BLaER1 treated with 17β-estradiol and CSF1 and Interleukin-3, amounts not matched to agents 10 nM and 100 nM (cell line): ENCODE measurements at regions not wholly inside any gene's neighbourhood (a gene's known extent, or its start where the extent isn't known, plus 50 kb on each side); places are given as distances from the start of the nearest gene placed in this dataset.

ENCODE experiments used
- H3K27ac ChIP-seq, 11 experiments: shearing (Covaris generic); formaldehyde crosslinking; 2 replicates each; pipeline ENCODE4 v1.8.1; 2022
- H3K27me3 ChIP-seq, 11 experiments: shearing (Covaris generic); formaldehyde crosslinking; 2 replicates each; pipeline ENCODE4 v1.8.1; 2022
- H3K36me3 ChIP-seq, 11 experiments: shearing (Covaris generic); formaldehyde crosslinking; 2 replicates each; pipeline ENCODE4 v1.8.1; 2022
- H3K4me1 ChIP-seq, 10 experiments: shearing (Covaris generic); formaldehyde crosslinking; 2 replicates each; pipeline ENCODE4 v1.8.1; 2022
- H3K4me2 ChIP-seq, 11 experiments: shearing (Covaris generic); formaldehyde crosslinking; 2 replicates each; pipeline ENCODE4 v1.8.1; 2022
- H3K4me3 ChIP-seq, 10 experiments: shearing (Covaris generic); formaldehyde crosslinking; 2 replicates each; pipeline ENCODE4 v1.8.1; 2022
- H3K9ac ChIP-seq, 11 experiments: shearing (Covaris generic); formaldehyde crosslinking; 2 replicates each; pipeline ENCODE4 v1.8.1; 2022
- H3K9me3 ChIP-seq, 11 experiments: shearing (Covaris generic); formaldehyde crosslinking; replicated peaks in 1 of 11; 2 replicates each; pipeline ENCODE4 v1.8.1; 2022
- H4K20me1 ChIP-seq, 11 experiments: shearing (Covaris generic); formaldehyde crosslinking; 2 replicates each; pipeline ENCODE4 v1.8.1; 2022
- Cebpa-rat ChIP-seq, 11 experiments: shearing (Covaris generic); IDR thresholded peaks; 2 replicates each; pipeline ENCODE4 v1.8.1; 2022

DNA sequence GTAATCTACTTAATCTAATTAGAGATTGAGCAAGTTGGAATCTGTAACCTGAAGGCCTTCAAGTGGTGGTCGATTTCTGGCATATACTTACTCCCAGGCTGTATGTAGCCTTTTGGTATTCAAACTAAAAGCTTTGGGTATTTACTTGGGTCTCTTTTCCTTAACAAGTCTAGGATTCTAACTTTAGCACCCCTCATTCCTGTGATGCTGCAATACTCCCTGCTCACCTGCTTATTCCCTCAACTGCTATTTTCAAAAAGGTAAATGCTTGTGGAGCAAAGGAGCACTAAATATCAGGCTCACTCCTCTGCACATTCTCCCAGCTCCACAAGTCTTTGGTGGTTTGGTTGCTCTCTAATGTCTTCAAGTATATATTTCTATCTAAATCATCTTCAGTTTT is 68.0 kb upstream of the CYYR1 start:
- Histone ChIP-seq H3K4me3 (no peak overlapping the region), H3K4me2 (no peak overlapping the region), H3K4me1 (no peaks in the 10 kb centered on the region), H3K9me3 (no peaks in the 10 kb centered on the region), H4K20me1 (no peaks in the 10 kb centered on the region), H3K36me3 (no peaks in the 10 kb centered on the region), H3K27me3 (no peaks in the 10 kb centered on the region), H3K9ac (no peak overlapping the region), H3K27ac (no peak overlapping the region)
- no peak for TF ChIP-seq Cebpa-rat (IDR thresholded peaks at IDR 0.05)

DNA sequence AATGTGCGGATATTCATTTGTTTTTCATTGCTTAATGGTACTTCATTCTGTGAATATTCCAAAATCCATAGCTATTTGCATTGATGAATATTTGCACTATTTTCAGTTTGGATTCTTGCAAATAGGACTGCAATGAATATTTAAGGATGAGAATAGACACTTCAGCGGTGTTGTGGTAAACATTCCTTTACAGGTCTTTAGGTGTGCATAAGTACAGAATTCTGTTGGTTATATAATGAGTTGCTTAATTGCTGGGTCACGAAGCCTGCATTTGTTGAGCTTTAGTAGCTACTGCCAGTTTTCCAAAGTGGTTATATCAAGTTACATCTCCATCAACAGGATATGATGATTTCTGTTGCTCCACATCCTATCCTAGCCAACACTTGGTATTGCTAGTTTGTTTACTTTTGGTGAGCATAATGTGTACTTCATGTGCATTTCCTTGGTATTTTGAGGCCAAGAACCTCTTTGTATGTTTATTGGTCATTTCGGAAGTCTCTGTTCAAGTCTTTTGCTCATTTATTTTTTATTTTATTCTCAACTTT is 64.2 kb upstream of the CYYR1 start:
- H3K9ac ChIP-seq = no peak overlapping the region
- no peak overlapping the region for H3K27ac ChIP-seq
- H3K27me3 ChIP-seq = no peaks in the 10 kb centered on the region
- H3K36me3 ChIP-seq = no peaks in the 10 kb centered on the region
- TF ChIP-seq Cebpa-rat (IDR thresholded peaks at IDR 0.05) = no peak
- H3K9me3 ChIP-seq = peaks cover 8 to 11% (median 9%) of the 10 kb centered on the region in 11 experiments; a peak in 19 of 22 replicates
- H3K4me3 ChIP-seq = no peak overlapping the region
- H4K20me1 ChIP-seq = no peaks in the 10 kb centered on the region
- H3K4me1 ChIP-seq = no peaks in the 10 kb centered on the region
- H3K4me2 ChIP-seq = no peak overlapping the region

DNA sequence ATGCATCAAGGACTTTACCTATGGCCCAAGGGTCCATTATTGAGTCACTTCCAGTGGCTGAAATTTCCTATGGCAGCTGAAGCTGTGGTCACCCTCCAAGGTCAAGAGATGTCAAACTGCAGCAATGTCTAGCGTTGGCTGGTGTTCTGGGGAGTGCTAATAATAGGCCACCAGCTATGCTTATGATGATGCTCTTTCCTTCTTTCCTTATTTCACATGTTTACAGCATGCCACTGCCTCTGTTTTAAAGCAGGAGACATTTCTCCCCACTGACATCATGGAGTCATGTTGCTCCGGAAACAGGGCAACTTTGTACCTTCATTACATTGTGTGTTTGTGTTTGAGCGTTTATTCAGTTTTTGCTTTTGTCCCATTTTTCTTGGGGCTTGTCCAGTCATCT is 62.6 kb upstream of the CYYR1 start:
- H3K27ac ChIP-seq = no peak overlapping the region
- no peak overlapping the region for H3K9ac ChIP-seq
- no peaks in the 10 kb centered on the region for H3K4me1 ChIP-seq
- no peaks in the 10 kb centered on the region for H3K27me3 ChIP-seq
- TF ChIP-seq Cebpa-rat (IDR thresholded peaks at IDR 0.05) = no peak
- no peak overlapping the region for H3K4me2 ChIP-seq
- H3K36me3 ChIP-seq = no peaks in the 10 kb centered on the region
- H3K4me3 ChIP-seq = no peak overlapping the region
- peaks cover 8 to 21% (median 12%) of the 10 kb centered on the region in 11 experiments; a peak in 19 of 22 replicates for H3K9me3 ChIP-seq
- no peaks in the 10 kb centered on the region for H4K20me1 ChIP-seq

DNA sequence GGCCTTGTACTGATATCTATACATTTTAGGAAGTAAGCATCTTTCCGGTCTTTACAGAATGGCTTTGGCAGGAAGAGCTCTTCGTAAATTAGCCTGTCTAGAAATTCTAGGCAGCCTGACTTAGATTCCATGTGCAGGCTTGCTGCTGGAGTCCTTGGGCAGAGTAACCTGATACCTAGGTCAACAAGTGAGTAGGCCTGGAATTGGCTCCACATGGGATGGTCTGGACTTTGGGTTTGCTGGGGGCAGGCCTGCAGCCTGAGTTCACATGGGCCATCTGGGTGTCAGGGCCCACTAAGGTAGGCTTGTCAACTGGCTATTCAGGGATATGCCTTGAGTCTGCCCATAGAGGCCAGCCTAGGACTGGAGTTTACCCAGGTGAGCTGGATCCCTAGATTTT is 59.6 kb upstream of the CYYR1 start:
- Histone ChIP-seq H3K36me3 (no peaks in the 10 kb centered on the region), H3K27ac (no peak overlapping the region), H3K27me3 (no peaks in the 10 kb centered on the region), H3K4me1 (no peaks in the 10 kb centered on the region), H3K4me3 (no peak overlapping the region), H3K9me3 (peaks cover 8 to 21% (median 12%) of the 10 kb centered on the region in 11 experiments; a peak in 19 of 22 replicates), H3K9ac (no peak overlapping the region), H4K20me1 (no peaks in the 10 kb centered on the region), H3K4me2 (no peak overlapping the region)
- no peak for TF ChIP-seq Cebpa-rat (IDR thresholded peaks at IDR 0.05)

DNA sequence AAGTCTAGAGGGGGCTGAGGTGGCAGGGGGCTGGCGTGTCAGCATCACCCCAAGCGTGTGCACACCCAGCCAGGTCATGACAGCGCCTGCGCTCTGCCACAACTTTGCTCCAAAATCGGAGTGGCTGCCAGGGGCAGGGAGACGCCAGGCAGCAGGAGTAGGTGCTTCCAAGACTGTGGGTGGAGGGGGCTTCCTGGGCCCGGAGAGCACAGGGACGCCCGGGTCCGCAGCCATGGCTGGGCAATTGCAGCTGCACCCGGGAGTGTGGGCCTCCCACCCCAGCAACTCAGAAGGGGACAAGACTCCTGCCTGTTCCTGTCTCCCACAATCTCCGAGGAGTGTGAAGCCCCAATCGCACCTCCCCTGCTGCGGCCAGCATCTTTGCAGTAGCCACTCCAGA is 53.1 kb upstream of the CYYR1 start:
- H3K9ac ChIP-seq = no peak overlapping the region
- H4K20me1 ChIP-seq = no peaks in the 10 kb centered on the region
- H3K4me2 ChIP-seq = no peak overlapping the region
- no peaks in the 10 kb centered on the region for H3K36me3 ChIP-seq
- no peak for TF ChIP-seq Cebpa-rat (IDR thresholded peaks at IDR 0.05)
- H3K4me3 ChIP-seq = no peak overlapping the region
- no peaks in the 10 kb centered on the region for H3K27me3 ChIP-seq
- H3K9me3 ChIP-seq = no peaks in the 10 kb centered on the region; a peak in 2 of 22 replicates
- no peak overlapping the region for H3K27ac ChIP-seq
- H3K4me1 ChIP-seq = peaks cover 0 to 6% (median 0%) of the 10 kb centered on the region in 10 experiments; a peak in 3 of 20 replicates

DNA sequence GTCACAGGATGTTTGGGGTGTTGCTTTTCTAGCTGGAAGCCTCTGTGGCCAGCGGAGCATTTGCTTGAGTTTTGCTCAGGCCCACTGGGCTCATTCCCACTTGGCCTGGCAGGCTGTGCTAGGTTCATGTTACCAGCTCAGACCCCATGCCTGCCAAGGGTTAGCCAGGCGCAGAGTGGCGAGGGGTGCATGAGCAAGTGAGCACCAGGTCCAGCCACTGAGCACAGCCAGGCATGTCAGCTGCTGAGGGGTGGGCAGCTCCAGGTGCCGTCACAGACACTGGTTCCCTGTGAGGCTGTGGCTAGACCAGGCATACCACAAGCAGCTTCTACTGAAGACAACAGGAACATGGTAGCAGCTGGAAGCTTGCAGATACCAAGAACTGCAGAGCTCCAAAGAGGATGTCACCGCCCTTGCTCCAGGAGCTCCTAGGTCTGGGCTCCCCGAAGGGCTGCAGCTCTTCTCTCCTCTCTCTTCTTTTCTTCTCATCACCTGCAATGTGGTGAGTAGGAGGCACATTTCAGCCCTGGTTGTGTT is 52.0 kb upstream of the CYYR1 start:
- H3K9ac ChIP-seq = no peak overlapping the region
- H4K20me1 ChIP-seq = no peaks in the 10 kb centered on the region
- no peaks in the 10 kb centered on the region; a peak in 2 of 22 replicates for H3K9me3 ChIP-seq
- no peak overlapping the region for H3K4me2 ChIP-seq
- no peaks in the 10 kb centered on the region for H3K36me3 ChIP-seq
- no peaks in the 10 kb centered on the region for H3K27me3 ChIP-seq
- no peak for TF ChIP-seq Cebpa-rat (IDR thresholded peaks at IDR 0.05)
- peaks cover 0 to 6% (median 0%) of the 10 kb centered on the region in 10 experiments; a peak in 3 of 20 replicates for H3K4me1 ChIP-seq
- H3K27ac ChIP-seq = no peak overlapping the region
- no peak overlapping the region for H3K4me3 ChIP-seq
